ENCODE measurements at regions not wholly inside any gene's neighbourhood (a gene's known extent, or its start where the extent isn't known, plus 50 kb on each side); places are given as distances from the start of the nearest gene placed in this dataset.

DNA sequence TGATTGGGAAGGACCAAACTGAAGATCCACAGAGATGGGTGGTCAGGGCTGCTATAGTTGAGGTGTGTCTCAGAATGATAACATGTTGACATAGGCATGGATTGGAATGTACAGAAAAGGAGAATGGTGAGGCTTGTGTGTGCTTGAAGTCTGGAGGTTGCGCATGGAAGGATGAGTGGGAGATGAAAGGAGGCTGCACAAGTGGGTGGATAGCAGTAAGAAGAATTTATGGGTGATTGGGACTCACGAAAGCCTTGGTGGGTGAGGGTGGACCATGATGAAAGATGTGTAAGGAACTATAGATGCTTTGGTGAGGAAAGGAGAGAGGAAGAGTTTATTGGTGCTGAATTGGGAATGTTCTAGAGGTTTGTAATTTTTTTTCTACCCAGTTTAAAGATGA, 1287.7 kb downstream of the UQCRFS1 start:
- ChIA-PET POLR2A (no interaction called here), CTCF (no interaction called here)

DNA sequence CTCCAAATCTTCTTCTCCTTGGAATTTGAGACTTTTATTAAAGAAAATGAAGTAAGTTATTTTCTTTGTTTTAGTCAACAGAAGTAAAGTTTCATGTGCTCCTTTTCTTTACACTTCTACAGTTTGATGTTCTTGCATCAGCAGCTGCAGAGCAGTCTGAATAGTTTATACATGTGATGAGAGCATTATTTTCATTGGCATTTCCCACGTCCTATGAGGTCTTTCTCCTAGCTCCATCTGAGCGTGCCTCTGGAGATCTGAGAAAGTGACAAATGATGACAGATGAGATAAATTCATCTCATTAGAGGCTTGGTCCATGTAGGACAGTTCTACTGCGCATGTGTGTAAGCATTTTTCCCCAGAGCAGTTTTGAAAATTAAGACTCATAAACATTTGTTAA, 1290.0 kb downstream of the UQCRFS1 start:
- ChIA-PET POLR2A (no interaction called here), CTCF (no interaction called here)

DNA sequence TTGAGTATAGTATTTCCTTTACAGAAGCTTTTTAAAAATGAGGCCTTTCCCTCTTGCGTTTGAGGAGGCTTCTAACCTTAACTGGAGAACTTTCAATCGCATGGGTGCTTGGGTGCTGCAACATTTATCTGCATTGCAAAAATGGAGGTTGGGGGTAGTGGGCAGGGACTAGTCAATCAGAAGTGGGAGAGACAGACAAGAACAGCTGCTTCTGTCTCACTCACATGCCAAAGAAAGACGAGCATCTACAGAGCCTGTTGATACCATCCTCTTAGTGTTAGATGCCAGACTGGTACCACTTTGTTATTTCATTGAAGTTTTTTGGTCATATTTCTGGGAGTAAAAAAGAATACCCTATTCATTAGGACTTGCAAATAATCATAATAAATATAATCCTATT, 1292.2 kb downstream of the UQCRFS1 start:
- POLR2A ChIA-PET: no interaction called here

DNA sequence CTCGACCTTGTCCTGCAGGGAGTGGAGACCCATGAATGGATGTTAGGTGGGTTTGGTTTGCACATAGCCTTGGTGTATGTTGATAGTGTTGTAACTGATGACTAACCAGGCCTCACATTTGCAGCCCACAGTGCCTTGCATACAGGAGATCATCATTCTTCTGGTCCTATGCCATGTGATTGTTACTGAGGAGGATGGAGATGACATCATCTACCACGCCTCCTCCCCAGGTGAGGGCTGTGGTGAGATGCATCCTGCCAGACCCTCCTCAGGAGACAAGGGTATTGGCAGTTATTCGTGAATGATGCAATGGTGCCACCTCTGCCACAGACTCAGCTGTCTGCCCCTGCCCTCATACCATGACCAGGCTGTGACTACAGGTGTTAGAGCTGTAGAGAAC, 1294.1 kb downstream of the UQCRFS1 start:
- ChIA-PET POLR2A (no interaction called here), CTCF (no interaction called here)

More for the DNA sequence above, 1292.2 kb downstream of the UQCRFS1 start:
- CTCF ChIA-PET: no interaction called here

DNA sequence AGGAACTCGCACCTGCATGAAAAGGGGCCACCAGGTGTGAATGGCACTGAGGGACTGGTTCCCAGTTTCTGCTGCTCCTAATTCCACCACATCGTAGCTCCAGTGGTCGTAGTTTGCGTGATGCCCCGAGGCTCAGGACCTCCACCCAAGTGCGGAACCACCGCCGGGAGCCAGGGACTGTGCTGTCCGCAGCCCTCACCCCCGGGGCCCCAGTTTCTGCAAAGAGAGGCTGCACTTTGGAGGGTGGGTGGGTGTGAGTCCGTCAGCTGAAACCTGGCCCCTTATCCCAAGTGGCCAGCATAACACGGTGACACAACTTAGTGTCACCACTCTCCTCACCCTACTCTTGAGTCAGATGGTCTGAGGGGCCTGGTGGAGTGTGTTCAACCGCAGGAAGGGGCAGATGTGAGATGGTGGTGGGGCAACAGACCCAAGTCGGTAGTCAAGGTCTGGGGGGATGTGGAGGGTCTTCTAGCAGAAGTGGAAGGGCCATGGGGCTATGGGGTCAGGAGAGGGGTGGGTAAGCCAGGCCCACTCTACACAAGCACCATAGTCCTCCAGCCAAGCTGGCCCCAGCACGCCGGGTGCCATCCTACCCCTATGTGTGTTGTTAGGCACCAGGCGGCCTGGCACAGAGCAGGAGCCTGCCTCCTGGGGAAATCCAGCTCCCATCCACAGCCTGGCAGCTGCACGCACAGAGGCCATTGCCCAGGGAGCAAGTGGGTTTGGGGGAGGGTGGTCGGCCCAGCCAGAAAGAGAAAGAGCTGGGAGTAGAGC, 1301.6 kb downstream of the UQCRFS1 start:
- CTCF ChIA-PET: no interaction called here
- POLR2A ChIA-PET: no interaction called here

DNA sequence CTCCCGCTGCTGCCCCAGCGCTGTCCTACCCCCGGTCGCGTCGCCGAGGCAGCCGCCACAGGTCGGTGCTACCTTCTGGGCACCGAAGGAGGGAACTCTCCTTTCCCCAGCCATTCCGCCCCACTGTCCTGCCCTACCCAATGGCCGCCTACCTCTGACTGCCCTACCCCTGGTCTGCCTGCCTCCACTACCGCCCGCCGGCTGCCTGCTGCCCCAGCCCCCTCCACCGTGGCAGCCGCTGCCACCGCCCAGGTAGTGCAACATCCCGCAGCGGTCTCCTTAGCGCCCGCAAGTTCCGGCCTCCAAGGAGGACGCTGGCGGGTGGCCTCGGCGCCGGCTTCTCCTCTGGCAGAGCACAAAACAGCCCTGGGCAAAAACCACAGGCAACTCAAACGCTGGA, 1303.1 kb downstream of the UQCRFS1 start:
- POLR2A ChIA-PET: no interaction called here
- CTCF ChIA-PET: no interaction called here

DNA sequence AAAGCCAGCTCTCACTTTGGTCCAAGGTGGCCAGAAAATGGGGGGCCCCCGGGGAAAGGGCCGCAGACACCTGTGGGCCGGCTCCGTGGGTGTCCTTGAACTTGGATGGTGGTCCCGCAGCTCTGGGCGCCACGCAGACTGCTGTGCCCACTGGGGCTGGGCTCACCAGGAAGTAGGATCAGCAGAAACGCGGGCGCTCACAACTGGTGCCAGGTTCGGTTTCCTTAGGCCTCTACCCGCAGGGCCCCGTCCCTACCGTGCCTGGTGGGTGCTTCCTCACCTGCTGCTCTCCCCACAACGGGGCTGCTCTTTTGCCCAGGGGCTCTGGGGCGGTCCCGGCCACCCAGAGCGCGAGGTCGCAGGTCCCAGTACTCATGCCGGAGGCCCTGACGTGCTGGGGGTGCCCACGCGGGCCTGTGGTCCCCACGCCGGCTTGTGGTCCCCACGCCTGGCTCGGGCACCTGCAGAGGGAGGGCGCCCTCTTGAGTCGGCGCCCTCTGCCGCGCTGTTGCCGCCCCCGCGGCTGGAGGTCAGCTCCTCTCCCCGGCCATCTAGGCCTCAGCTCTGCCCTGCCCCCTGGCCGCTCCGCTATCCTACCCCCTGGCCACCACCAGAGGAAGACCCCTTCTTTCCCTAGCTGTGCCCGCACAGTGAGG, 1303.6 kb downstream of the UQCRFS1 start:
- ChIA-PET CTCF (no interaction called here), POLR2A (no interaction called here)

DNA sequence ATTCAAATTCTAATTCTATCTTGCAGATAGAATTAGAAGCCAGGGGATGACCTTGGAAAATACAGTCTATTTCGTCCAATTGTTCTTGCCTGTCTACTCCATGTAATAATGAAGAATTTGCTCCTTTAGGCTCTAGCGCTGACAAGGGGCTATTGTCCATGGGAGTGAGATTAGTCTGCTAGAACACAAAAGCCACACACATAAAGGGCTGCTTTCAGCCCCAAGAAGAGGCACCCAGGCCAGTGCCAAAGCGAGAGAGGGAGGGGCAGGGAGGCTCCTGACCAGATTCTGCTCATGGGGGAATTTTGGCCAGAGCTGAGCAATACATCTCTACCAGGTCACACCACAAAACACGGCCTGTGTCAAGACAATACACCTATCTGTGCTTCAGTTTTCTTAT, 1306.9 kb downstream of the UQCRFS1 start:
- ChIA-PET CTCF (no interaction called here), POLR2A (no interaction called here)

DNA sequence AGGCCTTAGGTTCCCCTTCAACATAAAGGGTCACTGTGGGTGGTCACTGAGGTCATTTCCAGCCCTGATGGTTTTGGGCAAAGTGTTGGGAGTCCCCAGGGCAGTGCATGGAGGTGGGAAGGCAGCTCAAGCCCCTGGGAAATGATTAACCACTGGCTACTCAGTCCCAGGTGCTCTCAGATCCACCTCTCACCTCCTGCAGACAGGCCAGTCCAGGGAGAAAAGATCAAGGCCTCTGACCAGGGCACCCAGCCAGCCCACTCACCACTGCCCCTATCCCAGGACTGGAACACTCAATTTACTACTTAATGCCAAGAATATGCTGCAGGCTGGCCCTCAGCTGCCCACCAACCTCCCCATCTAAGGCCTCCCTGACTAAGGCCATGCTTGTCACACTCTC, 1307.9 kb downstream of the UQCRFS1 start:
- ChIA-PET POLR2A (no interaction called here), CTCF (no interaction called here)

DNA sequence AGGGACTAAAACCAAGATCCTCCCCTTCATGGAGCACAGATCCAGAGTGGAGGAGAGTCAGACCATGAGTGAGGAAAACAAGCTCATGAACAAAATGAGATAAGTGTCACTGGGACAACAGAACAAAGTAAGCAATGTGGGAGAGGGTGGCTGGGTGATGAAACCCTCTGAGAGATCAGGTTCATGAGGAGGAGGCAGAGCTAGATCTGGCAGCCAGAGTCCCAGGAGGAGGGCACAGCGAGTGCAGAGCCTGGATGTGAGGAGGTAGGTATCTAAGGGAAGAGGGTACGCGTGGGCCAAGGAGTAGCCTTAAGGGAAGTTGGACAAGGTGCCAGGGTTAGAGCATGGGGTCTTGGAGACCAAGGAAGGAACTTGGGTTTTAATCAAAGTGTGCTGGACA, 1311.9 kb downstream of the UQCRFS1 start:
- POLR2A ChIA-PET: no interaction called here
- CTCF ChIA-PET: no interaction called here

DNA sequence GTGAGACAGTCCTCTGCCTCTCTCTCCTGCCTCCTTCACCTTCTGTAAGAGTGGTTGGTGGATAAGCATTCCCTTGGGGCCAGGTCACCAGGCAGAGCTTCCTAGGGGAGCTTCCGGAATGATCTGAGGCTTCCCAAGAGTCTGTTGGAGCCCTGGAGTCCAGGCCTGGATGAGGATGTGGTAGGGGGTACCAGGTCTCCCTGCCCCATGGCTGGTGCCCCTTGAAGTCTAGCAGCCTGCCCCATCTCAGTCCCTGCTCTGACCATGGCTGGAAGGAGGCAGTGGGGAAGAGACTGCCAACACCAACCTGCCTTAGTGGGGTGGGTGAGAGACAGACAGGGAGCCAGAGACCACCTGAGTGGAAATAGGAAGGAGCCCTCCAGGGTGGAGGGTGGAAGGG, 1316.9 kb downstream of the UQCRFS1 start:
- CTCF ChIA-PET: no interaction called here

DNA sequence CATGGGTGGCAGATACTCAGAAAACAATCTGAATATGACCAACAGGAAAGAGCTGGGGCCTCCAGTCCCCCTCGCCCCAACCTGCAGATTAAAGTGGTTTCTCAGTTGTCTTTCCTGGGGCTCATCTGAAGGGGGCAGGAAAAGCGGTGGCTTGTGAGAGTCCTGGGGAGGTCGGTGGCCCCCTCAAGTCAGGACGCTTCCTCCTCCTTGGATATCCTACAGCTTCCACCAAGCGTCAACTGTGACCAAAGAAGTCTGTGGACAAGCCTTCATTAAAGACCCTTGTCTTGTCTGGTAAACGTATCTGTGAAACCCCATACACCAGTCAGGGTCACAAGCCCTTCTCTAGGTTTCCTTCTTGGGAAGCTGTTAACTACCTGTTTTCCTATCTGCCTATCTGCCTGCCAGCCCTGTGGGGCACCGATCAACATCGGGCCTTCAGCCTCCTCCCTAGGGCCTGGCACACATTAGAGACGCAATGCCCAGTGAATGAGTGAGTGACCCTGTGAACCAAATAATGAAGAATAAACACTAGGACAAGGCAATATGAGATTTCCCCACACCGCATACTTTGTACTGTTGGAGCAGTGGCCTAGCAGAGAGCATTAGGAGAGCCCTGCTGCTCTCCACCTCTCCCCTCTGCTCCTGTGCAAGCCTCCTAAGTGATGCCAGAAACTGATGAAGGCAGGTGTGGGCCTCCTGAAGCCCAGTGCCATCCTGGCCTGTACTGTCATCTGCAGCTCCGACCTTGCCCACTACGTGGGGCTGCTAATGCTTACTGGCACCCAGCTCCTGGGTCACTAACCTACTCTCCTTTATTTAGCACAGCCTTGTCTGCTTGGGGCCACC, 1317.8 kb downstream of the UQCRFS1 start:
- POLR2A ChIA-PET: no interaction called here

More for the DNA sequence above, 1316.9 kb downstream of the UQCRFS1 start:
- POLR2A ChIA-PET: no interaction called here

DNA sequence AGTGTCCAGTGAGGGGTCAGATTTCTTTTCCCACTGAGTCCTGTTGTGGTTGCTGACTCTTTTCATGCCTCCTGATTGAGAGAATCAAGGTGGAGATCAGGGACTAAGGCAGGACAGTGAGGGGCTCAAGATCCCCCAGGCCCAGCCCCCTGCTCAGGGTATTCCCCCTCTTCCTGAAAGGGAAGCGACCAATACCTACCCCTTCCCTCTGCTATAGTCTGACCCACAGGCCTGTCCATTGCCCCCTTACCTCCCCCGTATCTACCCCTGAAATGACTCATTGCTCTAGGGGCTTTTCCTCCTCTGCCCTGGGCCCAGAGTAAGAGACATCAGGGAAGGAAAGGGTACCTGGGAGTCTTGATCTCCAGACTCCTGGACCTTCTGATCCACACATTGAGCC, 1320.5 kb downstream of the UQCRFS1 start:
- ChIA-PET CTCF (no interaction called here), POLR2A (no interaction called here)

More for the DNA sequence above, 1317.8 kb downstream of the UQCRFS1 start:
- CTCF ChIA-PET: no interaction called here

DNA sequence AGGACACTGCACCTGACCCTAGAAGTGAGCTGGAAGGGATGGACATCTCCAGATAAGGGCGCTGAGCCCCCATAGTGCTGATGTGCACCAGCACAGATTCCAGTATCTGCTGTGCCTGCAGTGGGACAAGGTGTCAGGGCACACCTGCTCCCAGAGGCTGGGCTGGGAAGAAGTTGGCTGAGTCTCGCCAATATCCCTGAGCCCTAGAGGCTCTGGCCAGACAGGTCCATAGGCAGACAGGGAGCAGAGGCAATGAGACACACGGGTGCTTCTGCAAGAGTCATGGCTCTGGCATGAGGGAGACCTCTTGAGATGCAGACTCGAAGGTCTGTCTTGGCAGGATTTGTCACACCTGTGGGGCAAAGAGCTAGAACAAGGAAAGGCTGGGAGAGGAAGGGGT, 1321.5 kb downstream of the UQCRFS1 start:
- ChIA-PET POLR2A (no interaction called here), CTCF (no interaction called here)

DNA sequence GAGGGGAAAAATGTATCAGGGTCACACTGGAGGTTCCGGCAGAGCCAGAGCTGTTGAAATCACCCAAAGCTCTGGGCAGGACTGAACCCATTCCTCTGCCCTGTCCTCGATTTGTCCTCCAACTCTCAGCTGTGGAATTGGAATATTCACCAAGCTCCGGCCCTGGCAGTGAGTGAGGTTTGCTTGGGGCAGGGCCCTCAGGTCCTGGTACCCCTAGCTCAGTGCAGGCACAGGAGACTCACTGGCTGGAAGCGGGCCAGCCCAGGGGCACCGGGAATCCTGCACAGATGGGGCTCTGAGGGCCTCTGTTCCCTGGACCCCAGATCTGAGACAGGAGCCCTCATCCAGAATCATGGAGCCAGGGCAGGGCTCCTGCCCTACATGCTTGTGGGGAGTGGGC, 1322.3 kb downstream of the UQCRFS1 start:
- CTCF ChIA-PET: no interaction called here
- POLR2A ChIA-PET: no interaction called here

DNA sequence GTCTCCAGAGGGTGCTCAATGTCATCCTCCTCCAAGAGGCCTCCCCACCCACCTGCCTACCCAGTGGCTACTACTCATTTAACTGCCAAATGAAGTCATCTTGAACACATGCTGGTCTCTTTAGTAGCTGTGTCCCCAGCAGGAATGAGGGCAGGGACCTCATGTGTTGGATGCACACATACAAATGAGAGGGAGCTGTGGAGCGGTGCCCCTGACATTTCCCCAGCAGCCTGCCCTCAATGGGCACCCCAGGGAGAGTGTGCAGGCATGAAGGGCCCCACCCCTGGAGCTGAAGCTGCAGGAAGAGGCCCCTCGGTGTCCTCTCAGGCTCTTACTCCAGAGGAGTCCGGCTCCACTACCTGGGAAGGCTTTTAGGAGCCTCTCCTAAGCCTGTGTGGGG, 1322.7 kb downstream of the UQCRFS1 start:
- ChIA-PET POLR2A (no interaction called here), CTCF (no interaction called here)

DNA sequence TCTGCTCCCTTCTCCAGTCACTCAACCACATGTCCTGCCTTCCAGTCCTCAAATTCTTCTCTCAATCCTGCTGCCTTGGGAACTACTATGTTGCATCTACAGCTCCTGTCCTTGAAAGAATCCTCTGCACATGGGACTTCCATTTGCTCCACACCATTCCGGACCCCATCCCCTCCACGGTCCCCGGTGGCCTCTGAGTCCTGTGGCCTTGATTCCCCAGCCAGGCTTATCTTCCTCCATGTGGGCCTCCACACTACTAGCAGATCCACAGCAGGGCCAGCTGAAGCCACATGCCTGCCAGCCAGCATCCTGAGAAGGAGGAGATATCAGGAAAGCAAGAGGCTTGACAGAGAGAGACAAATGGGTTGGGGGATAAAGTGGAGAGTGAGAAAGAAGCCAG, 1323.8 kb downstream of the UQCRFS1 start:
- POLR2A ChIA-PET: no interaction called here

DNA sequence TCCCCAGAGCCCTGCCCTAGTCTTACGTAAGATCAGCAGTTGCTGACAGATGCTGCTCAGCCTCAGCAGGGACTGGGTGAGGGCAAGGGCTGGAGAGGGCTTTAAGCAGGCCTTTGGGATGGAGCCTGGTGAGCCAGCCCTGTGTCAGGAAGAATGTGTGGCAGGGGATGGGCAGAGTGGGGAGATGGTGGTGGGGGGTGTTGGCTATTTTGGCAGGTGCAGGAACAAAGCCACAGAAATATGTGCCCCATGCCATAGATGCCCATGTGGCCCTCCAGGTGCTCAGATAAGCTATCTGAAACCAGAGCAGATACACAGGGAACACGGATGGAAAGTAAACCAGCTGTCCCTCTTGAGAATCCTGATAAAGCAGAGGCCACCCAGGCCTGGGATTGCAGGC, 1325.0 kb downstream of the UQCRFS1 start:
- CTCF ChIA-PET: no interaction called here

More for the DNA sequence above, 1323.8 kb downstream of the UQCRFS1 start:
- CTCF ChIA-PET: no interaction called here

DNA sequence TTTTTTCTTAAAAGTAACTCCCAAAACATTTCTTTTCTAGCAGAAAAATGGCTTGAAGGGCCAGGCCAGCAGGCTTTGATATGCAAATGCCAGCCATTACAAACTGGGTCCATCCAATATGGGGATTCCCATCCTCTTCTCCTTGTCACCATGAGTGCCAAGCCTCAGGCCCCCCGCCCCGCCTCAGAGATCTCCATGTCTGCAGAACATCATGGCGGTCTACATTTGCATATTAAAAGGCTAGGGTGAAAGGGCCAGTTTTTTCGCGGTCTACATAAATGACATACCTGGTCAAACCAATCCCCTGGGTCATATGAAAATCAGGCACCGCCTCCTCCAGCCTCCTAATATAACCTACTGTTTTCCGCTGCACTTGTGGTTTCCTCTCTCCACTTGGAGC, 1327.6 kb downstream of the UQCRFS1 start:
- ChIA-PET POLR2A (no interaction called here), CTCF (no interaction called here)

More for the DNA sequence above, 1325.0 kb downstream of the UQCRFS1 start:
- POLR2A ChIA-PET: no interaction called here

DNA sequence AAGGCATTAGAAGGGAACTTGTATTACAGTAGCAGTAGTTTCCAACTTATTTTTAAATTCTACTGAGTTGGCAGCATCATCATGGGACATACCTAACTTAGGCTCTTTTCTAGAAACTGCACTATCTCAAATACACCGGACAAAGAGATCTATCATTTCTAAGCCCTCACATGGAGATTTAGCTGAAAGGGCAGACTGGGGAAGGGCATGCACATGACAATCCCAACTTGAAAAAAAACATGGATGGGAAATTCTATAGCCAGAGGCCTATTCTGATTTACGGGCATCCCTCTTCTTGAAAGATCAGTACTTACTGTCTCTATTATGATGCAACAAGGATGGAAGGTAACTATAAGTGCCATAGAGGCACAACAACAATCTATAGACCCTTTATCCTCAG, 1328.6 kb downstream of the UQCRFS1 start:
- POLR2A ChIA-PET: no interaction called here
- CTCF ChIA-PET: no interaction called here

DNA sequence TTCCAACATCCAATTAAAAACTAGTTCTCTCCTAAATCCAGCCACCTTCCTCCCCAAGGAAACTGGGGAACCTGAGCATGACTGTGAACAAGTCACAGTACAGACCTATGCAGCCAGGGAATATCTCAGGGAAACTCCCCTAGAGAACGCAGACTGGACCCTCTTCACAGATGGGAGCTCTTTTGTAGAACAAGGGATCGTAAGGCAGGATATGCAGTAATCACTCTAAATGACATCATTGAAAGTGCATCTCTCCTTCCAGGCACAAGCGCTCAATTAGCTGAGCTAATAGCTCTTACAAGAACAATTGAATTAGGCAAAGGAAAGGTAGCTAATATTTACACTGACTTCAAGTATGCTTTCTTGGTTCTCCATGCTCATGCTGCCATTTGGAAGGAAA, 1331.7 kb downstream of the UQCRFS1 start:
- CTCF ChIA-PET: no interaction called here
- POLR2A ChIA-PET: no interaction called here

Measured in activated CD8-positive, alpha-beta memory T cell treated with anti-CD3 and anti-CD28 coated beads for 36 hours (primary cell).